ENCODE measurements at regions not wholly inside any gene's neighbourhood (a gene's known extent, or its start where the extent isn't known, plus 50 kb on each side); places are given as distances from the start of the nearest gene placed in this dataset.

GRCh38 chr10:105844241-105844640 lies 1203.2 kb downstream of the SORCS3 start:
- no peaks in the 10 kb centered on the region for H3K4me1 ChIP-seq (ENCODE audit: control insufficient read depth, extremely low read depth, insufficient read depth, low read length)
- no peak overlapping the region for H3K4me2 ChIP-seq (ENCODE audit: insufficient read depth, low read length)
- BruUV-seq (replicated peaks): no TSS peak
- H3K36me3 ChIP-seq (ENCODE audit: control insufficient read depth in 2 of 2, extremely low read depth in 1 of 2, insufficient read depth in 2 of 2, low read length in 2 of 2): no peaks in the 10 kb centered on the region
- no peak for DNase-seq (ENCODE audit: low read depth, low spot score)
- peaks cover 4% of the 10 kb centered on the region for H3K9me3 ChIP-seq (replicated peaks; ENCODE audit: control insufficient read depth, insufficient read depth, low read length)
- no peaks in the 10 kb centered on the region for H3K9me1 ChIP-seq (replicated peaks; ENCODE audit: control insufficient read depth, extremely low read depth, insufficient read depth, low read length)
- no peak overlapping the region for H3K4me3 ChIP-seq (replicated peaks in 1 of 3; ENCODE audit: insufficient read depth in 1 of 3, low read depth in 1 of 3, low read length in 3 of 3)
- no peaks in the 10 kb centered on the region for H4K20me1 ChIP-seq (replicated peaks; ENCODE audit: control insufficient read depth, extremely low read depth, insufficient read depth, low read length)
- H3K27me3 ChIP-seq (ENCODE audit: control insufficient read depth in 2 of 2, insufficient read depth in 2 of 2, low read length in 2 of 2): no peaks in the 10 kb centered on the region
- TF ChIP-seq MAX (IDR thresholded peaks at IDR 0.05; ENCODE audit: insufficient read depth, insufficient read length) (no peak), EZH2 (IDR thresholded peaks at IDR 0.05; ENCODE audit: borderline replicate concordance, low read depth, low read length, severe bottlenecking) (no peak), MYC (IDR thresholded peaks at IDR 0.05; ENCODE audit: low read depth, low read length) (no peak), POLR2A (IDR thresholded peaks at IDR 0.05; ENCODE audit: low read depth, low read length) (no peak), CTCF (IDR thresholded peaks at IDR 0.05; ENCODE audit: extremely low read depth in 1 of 2, insufficient read depth in 1 of 2, low read depth in 1 of 2, low read length in 2 of 2) (no peak), POLR2AphosphoS5 (IDR thresholded peaks at IDR 0.05; ENCODE audit: insufficient read depth, low read depth, low read length) (no peak), FOS (IDR thresholded peaks at IDR 0.05; ENCODE audit: borderline replicate concordance, insufficient read depth, low read length) (no peak), JUN (IDR thresholded peaks at IDR 0.05; ENCODE audit: borderline replicate concordance, insufficient read depth, insufficient read length, low read depth) (no peak), GATA2 (IDR thresholded peaks at IDR 0.05; ENCODE audit: insufficient read depth, insufficient read length, low read depth, low read length) (no peak)
- H3K27ac ChIP-seq (ENCODE audit: insufficient read depth, low read depth, low read length): no peak overlapping the region
- H3K79me2 ChIP-seq (ENCODE audit: control insufficient read depth, insufficient read depth, low read length): no peaks in the 10 kb centered on the region
- ChIA-PET CTCF (no interaction called here), POLR2A (no interaction called here)
- dilution Hi-C loops (cut with MboI; ENCODE audit: extremely low pct_ligation_motif_present, low sequenced_read_pairs) (no loop called here), intact Hi-C loops (cut with micrococcal nuclease) (no loop called here)
- no peak overlapping the region for H2AFZ ChIP-seq (ENCODE audit: low read depth, low read length)
- FAIRE-seq: no peak
- no peak overlapping the region for H3K9ac ChIP-seq (replicated peaks; ENCODE audit: extremely low read depth, insufficient read depth, low read length)

All from endothelial cell of umbilical vein (primary cell).